ENCODE measurements at regions not wholly inside any gene's neighbourhood (a gene's known extent, or its start where the extent isn't known, plus 50 kb on each side); places are given as distances from the start of the nearest gene placed in this dataset.
"Not testable (repeated sequence)": the region's sequence is repeated elsewhere in the genome, so short reads cannot be mapped to it uniquely, and the experiment has no call there.

DNA sequence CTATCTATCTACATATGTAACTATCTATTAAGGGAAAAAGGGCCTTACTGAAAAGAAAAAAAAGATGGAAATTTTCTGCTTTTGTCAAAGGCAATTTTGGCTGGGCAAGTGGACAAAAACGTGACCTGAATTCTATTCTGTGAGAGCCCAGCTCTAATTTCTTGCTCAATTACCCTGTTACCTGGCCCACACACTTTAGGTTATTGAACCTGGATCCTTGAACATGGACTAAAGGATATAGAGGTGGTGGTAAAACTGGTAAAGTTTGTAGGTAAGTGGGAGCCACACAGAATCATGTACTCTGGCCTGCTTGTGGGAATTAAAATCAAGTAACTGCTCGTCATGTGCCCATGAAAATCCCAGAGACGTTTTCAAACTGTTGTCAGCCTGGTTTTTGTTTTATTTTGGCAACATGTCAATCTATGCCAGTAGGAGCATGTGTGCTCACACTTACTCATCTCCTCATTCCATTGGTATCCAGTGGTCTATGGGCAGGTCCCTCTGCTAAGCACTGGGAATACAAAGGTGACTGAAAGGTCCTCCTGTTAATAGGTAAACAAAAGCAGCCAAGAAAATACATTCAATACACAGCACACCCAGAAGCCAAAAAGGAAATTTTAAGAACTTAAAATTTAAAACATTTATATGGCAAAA is 113.7 kb upstream of the WARS2 start:
- no peak for DNase-seq

DNA sequence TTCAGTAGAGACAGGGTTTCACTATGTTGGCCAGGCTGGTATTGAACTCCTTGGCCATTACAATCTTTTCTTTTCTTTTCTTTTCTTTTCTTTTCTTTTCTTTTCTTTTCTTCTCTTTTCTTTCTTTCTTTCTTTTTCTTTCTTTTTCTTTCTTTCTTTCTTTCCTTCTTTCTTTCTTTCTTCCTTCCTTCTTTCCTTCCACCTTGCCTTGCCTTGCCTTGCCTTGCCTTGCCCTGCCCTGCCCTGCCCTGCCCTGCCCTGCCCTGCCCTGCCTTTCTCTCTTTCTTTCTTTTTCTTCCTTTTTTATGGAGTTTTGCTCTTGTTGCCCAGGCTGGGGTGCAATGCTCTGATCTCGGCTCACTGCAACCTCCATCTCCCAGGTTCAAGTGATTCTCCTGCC is 112.5 kb upstream of the HAO2 start:
- DNase-seq = not testable (repeated sequence)

DNA sequence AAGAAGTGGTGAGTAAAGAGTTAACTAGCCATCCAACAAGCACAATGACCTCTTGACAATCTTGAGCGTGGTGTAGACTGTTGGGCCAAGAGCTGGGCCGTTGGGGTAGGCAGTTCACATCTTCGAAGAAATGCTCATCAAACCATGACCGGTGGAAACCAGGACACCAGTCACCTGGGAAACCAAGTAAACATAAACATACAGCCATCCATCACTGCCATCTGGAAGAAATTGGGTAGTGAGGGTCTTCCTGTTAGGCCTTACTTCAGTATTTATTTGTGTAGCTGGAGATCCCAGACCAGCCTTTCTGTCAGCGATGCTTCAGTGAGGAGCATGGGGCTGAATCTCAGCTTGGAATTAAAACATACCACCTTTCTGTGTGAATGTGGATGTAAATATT is 108.1 kb upstream of the HAO2 start:
- no peak for DNase-seq

DNA sequence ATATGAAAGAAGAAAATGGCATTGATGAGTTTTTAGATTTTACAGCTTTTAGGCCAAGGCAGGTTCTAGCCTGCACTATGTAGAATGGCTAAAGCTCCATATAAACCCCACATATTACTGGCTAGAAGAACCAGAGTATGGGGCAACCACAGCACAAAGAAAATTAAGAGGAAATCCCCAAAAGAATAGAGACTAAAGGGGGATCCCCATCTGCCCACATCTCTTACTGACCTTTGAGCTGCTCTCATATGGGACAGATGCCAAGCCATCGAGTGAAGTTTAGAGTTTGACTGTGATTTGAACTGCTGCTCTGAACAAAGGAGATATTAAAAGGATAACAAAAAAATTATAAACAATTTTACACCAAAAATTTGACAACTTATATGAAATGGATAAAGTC is 102.2 kb upstream of the HAO2 start:
- no peak for DNase-seq

DNA sequence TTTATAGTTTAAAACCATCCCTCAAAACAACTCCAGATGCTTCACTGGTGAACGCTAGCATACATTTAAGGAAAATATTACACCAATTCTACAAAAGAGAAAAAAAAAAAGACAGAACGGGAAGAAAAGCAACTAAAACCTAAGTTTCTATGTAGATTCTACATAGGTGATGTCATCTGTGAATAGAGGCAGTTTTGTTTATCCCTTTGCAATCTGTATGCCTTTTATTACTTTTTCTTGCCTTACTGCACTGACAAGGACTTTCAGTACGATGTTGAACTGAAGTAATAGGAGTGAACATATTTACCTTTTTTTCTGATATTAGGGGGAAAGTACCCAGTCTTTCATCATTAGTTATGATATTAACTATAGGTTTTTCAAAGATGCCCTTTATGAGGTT is 101.7 kb upstream of the HAO2 start:
- no peak for DNase-seq

DNA sequence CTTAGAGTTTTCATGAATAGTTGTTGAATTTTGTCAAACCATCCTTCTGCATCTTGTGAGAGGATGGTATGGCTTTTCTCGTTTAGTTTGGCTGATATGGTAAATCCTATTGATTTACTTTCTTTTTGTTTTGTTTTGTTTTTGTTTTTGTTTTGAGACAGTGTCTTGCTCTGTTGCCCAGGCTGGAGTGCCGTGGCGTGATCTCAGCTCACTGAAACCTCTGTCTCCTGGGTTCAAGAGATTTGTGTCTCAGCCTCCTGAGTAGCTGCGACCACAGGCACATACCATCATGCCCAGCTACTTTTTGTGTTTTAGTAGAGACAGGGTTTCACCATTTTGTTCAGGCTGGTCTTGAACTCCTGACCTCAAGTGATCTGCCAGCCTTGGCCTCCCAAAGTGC is 101.3 kb upstream of the HAO2 start:
- DNase-seq = not testable (repeated sequence)

DNA sequence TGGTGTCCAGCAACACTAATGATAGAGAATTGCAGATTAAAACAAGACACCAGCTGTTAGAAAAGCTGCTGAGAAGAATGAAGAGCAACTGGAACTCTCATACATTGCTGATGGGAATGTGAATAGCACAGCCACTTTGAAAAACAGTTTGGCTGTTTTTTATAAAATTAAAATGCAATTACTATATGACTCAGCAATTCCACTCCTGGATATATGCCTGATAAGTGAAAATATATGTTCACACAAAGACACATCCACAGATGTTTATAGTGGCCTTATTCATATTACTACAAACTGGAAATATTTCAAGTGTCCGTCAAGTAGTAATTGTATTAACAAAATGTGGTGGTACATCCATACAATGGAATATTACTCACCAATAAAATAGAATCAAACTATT is 99.7 kb upstream of the HAO2 start:
- peak; percentile 9 for DNase-seq

DNA sequence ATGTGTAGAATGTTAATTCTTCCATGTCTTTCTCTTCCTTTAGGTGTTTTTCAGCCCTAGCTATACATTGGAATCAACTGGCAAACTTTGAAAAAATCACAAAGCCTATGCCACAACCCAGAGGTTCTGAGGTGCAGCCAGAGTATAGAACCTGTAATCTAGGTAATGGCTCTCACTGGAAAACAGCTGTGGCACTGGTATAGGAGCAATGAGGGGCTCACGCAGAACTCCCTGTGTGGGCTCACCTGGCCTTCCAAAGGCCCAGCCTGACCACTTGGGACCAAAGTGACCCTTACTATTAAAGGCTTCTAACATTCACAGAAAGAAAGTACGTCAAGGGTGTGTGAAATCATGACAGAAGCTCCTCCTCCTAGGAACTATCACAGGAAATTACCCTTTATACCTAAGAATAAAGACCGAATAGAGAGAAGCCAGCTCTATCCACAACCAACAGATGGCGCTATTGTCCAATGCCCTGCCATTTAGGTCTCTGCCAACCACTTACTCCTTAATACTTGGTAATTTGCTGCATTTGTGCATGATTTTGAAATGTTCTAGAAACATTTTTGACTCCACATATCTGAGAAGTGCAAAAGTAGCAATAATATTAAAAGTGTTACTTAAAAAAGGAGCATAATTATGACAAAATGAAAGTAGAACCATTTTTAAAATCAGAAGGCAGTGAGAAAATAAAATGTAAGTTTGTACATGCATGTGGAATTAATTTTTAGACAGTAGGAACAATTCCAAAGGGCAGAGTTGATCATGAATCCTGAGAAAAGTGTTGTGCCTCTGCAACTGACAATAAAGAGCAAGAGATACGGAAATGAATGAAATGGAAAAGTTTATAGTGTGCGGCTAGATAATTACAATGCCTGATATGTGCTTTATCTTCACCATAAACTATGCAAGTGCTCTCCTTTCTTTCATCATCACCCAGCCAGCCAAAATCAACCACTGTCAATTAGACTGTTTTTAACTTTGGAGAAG is 93.1 kb upstream of the HAO2 start:
- peak; percentile 87 for DNase-seq

DNA sequence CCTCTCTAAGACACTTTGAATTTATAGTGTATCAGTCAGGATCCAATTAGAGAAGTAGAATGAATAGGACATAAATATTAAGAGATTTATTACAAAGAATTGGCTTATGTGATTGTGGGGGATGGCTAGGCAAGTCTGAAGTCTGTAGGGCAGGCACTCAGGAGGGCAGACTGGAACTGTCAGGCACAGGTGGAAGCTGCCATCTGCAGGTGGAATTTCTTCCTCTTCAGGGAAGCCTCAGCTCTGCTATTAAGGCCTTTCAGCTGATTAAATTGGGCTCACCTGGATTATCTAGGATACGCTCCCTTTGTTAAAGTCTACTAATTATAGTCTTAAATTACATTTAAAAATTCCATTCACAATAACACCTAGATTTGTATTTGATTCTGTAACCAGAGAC is 92.0 kb upstream of the HAO2 start:
- peak; percentile 91 for DNase-seq

DNA sequence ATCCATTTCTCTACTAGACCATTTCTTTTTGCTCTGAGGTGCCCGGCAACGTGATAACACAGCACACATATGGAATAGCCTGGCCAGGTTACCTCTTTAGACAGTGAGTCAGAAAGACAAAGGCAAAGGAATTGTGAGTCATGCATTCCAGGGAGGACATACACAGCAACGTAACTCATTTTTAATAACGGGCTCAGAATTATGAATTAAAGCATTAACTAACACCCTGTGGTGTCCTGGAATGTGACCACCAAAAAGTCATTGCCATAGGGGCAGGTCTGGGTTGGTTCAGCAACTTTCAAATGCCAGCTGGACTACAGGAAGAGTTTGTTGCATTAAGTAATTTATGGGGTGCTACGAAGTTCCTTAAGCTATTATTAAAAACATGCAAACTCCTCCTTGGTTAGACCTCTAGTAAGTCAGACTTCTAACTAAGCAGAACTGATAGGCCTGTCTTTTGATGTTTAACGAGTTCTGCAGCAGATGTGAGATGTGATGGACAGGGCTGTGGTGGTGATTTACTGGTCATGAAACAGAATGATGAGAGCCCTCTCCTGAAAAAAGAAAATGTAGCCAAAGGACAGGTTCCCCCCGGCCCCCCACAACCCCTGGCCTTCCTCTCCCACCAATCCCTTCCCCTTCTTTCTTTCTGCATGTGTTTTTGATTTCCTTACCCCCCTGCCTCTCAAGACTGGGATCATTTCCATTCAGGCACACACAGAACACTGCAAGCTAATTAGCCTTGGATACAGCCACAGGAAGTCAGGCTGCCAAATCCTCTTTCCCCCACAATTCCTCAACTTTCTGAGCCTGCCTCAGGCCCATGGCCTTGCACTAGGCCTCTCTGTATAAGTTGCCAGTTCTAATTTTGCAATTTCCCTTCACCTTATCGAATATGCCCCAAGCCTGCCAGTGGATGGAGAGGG is 88.9 kb upstream of the HAO2 start:
- peak; percentile 34 for DNase-seq

DNA sequence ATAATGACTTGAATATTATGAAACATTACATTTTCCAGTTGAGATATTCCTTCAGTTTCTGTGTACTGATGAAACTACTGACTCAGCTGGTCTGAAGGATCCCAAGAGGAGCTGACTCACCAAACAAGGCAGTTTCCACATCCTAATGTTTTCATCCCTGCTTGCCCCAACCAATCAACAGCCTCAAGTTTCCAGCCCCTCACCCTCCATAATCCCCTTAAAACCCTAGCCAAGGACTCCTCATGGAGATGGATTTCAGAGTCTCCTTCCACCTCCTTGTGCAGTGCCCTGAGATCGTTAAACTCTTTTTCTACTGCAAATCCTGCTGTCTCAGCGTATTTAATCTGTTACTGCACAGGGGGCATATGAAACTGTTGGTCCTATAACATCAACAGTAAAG is 83.1 kb upstream of the HAO2 start:
- DNase-seq = peak; percentile 94

DNA sequence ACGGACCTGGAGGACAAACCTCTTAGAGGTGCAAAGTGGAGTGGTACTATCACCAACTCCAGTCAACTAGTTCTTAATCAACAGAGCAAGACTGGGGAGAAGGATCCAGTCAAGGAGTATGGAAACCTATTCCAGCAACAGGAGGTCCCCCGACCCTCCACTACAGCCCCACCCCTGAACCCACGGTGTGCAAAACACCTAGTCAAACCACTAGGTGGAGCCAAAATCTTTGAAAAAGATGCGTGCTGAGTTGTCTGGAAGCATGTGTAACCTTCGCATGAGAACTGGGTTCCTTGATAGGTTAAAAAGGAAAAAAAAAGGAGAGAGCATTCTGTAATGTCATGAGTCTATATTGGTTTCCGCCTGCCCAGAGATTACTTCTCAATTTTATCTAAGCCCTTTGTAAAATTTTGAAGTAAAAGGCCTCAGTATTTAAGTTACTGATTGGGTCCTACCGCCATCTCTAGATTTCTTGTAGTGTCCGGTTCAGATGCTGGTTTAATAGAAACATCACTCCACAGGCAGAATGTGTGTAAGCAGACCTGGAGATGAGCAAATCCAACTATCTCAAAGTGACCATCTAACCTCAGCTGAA is 81.9 kb upstream of the HAO2 start:
- DNase-seq = peak; percentile 90

DNA sequence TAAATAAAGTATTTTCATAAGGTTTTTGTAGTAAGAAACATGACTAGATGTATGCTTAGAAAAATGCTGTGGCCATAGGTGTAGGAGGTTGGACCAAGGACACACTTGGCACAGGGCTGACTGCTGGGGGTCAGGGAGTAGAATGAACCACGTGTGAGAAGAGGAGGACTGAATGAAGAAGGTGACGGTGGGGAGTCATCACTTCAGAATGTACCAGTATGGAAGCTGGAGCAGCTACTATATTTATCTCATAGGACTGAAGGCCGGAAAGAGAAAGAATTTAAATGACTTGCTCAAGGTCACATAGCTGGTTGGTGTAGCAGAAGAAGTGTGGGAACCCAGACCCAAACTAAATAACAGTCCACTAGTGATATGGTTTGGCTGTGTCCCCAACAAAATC is 79.8 kb upstream of the HAO2 start:
- no peak for DNase-seq

DNA sequence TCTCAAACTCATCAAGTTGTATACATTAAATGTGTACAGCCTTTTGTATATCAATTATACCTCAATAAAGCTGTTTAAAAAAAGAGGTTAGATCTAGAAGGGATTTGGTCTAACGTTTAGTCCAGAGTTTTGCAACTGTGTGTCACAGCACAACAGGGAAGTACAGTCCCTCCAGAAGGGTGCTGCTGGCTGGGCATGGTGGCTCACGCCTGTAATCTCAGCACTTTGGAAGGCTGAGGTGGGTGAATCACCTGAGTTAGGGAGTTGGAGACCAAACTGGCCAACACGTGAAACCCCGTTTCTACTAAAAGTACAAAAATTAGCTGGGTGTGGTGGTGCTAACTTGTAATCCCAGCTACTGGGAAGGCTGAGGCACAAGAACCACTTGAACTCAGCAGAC is 78.3 kb upstream of the HAO2 start:
- DNase-seq = no peak

DNA sequence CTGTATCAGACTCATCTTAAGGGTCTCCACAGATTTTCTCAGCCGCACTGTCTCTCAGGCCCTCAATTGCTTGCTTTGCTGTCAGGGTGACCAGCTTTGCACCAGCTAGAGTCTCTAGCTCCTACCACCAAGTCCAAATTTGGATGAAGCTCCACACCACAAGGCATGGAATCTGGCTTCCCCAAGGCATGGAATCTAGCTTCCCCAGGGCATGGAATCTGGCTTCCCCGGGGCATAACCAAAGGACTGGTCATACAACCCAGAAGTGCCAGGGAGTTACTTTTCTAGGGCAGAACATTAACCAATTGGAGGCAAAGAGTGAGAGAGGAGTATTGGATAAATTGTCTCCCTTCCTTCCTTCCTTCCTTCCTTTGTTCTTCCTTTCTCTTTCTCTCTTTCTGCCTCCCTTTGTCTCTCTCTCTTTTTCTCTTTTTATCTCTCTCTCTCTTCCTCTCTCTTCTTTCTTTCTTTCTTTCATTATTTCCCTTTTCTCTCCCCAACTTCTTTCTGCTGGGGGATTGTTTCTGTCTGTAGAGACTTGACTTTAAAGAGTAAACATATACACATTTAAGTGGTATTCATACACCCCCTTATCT is 76.9 kb upstream of the HAO2 start:
- DNase-seq = no peak

DNA sequence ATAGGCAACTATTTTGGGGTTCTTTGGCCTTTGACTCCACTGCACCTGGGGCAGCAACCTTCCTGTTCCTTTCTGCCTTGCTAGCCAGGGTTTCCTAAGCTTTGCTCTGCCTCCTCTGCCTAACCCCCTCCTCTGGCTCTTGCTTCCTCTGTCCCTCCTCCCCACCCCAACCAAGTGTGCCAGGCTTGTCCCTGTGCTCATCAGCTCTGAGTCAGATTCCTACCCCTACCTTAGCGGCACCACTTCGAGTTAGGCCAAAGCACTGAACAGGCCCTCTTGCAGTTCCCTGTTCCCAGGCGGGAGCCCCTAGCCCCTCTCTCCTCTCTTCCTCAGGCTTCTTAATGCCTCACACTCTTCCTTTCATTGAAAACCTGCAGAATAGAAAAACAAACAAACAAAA is 74.8 kb upstream of the HAO2 start:
- DNase-seq = no peak

DNA sequence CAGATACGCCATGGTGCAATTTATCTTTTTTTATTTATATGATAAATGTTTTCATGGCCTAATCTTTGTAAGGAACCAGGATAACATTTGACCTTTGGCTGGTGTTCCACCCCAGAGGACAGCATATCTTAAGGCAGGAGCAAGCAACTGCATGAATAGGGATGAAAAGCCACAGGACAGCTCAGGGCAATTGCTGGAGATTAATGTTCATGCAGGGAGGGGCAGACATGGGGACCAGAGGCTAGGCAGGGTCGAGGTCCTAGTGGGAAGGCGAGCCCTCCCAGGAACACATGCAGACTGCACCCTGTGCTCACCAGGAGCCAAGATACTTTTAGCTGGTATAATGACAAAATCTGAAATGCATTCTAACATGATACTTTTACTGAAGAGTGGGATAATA is 74.4 kb upstream of the HAO2 start:
- peak; percentile 49 for DNase-seq

DNA sequence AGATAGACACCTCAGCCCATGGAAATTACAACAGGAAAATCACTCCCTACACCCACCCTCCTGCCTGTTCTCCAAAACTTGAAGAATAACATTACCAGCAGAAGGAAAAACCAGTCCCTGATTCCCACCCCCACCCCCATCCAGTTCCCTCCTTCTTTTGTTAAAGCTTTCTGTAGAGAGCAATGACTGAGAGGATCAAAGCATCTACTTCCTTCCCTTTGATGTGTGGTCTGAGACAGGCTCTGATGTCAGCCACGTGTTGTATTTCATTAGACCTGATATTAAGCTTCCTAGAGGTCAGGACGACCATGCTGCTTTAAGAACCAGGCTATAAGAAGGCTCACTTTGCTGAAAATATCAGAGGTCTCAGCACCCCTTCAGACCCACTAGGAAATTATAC is 73.9 kb upstream of the HAO2 start:
- DNase-seq = peak; percentile 71

DNA sequence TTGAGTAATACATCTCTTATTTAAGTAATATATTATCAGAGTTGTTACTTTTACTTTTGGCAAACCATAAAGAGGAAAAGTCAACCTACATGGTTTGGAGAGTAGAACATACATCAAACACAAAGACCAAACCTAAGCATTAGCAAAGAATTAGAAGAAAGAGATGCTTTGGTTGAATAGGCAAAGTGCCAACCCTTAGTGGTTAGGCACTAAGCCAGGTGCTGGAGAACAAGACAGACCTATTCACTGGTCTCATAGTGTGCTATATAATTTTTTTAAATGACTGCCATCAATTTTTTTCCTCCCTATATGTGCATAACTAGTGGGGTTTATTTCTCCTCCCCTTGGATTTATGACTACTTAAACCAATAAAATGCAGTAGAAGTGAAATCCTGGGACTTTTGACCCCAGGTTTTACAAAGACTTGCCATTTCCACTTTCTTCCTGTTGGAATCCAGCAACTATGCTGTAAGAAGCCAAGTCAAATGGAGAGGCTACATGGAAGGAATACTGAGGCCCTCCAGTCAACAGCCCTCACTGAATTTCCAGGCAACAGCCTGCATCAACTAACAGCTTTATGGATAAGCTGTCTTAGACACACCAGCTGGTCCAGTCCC is 69.8 kb upstream of the HAO2 start:
- peak; percentile 51 for DNase-seq

DNA sequence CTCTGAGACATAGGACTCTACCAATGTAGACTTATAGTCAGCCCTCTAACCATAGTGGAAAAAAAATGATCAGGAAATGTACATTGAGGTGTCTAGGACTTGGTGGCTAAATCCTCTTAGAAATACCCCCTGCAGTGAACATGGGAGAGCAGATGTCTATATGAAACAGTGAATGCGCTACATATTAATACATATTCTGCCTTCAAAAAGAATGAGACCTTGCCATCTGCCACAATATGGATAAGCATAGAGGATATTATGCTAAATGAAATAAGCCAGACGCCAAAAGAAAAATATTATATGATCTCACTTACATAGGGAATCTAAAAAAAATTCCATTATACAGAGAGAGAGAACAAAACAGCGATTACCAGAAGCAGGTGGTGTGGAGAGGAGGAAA is 66.6 kb upstream of the HAO2 start:
- DNase-seq = peak; percentile 13

DNA sequence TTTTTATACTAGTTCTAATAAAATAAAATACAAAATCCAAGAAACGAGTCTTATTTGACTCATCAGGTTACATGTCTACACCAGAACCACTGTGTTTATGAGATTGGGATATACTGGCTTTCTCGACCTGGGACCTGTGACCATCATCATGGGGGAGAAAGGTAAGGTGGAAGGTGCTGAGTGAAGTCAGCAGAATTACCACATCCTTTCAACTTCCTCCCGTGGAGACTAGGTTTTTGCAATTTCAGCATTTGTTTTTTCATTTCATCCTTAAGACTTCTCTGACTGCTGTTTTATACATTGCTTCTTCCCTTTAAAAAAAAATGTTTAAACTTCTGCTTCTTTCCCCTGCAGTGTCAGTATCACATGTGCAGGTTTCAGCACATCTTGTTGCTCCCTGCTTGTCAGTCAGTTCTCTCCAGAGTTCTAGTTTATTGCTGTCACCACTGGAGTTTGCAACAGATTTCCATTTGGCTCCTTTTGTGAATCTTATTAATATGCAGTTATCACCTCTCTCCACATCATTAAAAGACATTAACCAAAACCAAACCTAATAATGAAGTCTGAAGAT is 60.4 kb upstream of the HAO2 start:
- DNase-seq = no peak

DNA sequence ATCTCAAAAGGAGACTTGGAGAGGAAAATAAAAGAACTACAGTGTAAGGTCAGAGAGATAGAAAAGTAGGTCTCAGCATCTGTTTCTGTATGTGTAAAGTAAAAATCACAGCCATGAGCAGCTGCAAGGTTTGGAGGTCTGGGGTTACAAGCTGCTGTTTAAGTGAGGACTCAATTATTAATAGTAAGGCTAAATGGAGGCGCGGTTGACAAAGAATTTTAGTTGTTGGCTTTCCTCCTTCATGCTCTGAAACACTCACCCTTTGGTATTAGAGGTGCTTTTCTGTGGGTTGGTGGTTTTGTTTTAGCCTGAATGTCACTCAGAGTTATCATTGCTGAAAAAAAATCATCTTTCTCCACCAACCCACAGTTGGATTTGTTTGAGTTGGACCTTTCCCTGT is 59.8 kb upstream of the HAO2 start:
- DNase-seq = peak; percentile 54
